PFSK-1 (cell line): ENCODE measurements at regions not wholly inside any gene's neighbourhood (a gene's known extent, or its start where the extent isn't known, plus 50 kb on each side); places are given as distances from the start of the nearest gene placed in this dataset.

Experiments
- SIN3A ChIP-seq: IDR thresholded peaks from 2 replicates; pipeline ENCODE4 v1.6.1; 2012; ENCODE audit warnings: mild to moderate bottlenecking, low read length, moderate library complexity, borderline replicate concordance; ENCODE audit not compliant: insufficient read depth
- TAF1 ChIP-seq: IDR thresholded peaks from 2 replicates; pipeline ENCODE4 v1.6.1; 2012; ENCODE audit warnings: low read length, control low read depth, borderline replicate concordance; ENCODE audit not compliant: insufficient read depth
- TF ChIP-seq, protein P1 (sequence below), 2 experiments: IDR thresholded peaks; 2 replicates each; pipeline versions ENCODE4 v1.6.1 to v1.8.0; 2011 to 2012; ENCODE audit warnings: low read depth in 2 of 2, low read length in 2 of 2, control low read depth in 1 of 2, inconsistent platforms in 1 of 2, mild to moderate bottlenecking in 1 of 2, moderate library complexity in 1 of 2; ENCODE audit not compliant: insufficient read depth in 1 of 2

DNA sequence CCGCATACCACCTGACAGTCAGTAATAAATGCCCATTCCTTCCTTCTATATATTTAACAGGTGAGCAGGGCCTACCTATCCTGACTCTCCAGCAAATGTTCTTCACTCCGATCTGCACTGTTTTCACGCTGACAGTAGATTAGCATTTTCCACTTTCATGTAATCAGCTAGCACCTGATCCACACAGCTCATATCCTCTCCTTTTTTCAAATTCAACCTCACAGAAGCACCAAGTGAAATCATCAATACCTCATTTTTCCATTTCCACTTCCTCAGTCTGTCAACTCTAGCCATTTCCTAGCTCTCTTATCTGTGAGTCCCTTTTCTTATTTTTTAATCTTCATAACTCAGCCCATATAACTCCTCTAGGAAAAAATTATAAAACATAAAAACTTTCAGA lies 402.8 kb downstream of the ZEB2 start:
- TF ChIP-seq, protein P1, sequence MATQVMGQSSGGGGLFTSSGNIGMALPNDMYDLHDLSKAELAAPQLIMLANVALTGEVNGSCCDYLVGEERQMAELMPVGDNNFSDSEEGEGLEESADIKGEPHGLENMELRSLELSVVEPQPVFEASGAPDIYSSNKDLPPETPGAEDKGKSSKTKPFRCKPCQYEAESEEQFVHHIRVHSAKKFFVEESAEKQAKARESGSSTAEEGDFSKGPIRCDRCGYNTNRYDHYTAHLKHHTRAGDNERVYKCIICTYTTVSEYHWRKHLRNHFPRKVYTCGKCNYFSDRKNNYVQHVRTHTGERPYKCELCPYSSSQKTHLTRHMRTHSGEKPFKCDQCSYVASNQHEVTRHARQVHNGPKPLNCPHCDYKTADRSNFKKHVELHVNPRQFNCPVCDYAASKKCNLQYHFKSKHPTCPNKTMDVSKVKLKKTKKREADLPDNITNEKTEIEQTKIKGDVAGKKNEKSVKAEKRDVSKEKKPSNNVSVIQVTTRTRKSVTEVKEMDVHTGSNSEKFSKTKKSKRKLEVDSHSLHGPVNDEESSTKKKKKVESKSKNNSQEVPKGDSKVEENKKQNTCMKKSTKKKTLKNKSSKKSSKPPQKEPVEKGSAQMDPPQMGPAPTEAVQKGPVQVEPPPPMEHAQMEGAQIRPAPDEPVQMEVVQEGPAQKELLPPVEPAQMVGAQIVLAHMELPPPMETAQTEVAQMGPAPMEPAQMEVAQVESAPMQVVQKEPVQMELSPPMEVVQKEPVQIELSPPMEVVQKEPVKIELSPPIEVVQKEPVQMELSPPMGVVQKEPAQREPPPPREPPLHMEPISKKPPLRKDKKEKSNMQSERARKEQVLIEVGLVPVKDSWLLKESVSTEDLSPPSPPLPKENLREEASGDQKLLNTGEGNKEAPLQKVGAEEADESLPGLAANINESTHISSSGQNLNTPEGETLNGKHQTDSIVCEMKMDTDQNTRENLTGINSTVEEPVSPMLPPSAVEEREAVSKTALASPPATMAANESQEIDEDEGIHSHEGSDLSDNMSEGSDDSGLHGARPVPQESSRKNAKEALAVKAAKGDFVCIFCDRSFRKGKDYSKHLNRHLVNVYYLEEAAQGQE (IDR thresholded peaks at IDR 0.05; ENCODE audit: insufficient read depth in 1 of 2, low read depth in 2 of 2, low read length in 2 of 2) = no peak
- no peak for TF ChIP-seq TAF1
- no peak for TF ChIP-seq SIN3A
